HepG2 (cell line): ENCODE measurements at regions not wholly inside any gene's neighbourhood (a gene's known extent, or its start where the extent isn't known, plus 50 kb on each side); places are given as distances from the start of the nearest gene placed in this dataset.

Source experiments
- ATAC-seq: fragments of 200-7000 bp; cut with Tn5 transposase; 3 replicates; pipeline ENCODE4 v1.9.1; 2020; ENCODE audit warnings: mild to moderate bottlenecking, moderate library complexity
- BruUV-seq: library from RNA; stranded (reverse); fragments of 400-500 nt; replicated peaks from 2 replicates; lab custom pipeline; 2021; lab: Mats Ljungman, UMichigan
- CTCF ChIA-PET: fragments of 300-600 bp; formaldehyde crosslinking; extraction: SDS; loops from one replicate; lab custom pipeline; 2021; ENCODE audit warnings: low total read pairs, inconsistent platforms, low intra/inter-chr PET ratio; lab: Yijun Ruan, JAX
- POLR2A ChIA-PET: fragments of 350-600 bp; sonication (Branson Sonifier 250); formaldehyde crosslinking; loops from one replicate; lab custom pipeline; 2020; ENCODE audit warnings: antibody characterized with exemption, inconsistent platforms; lab: Yijun Ruan, JAX
- DNase-seq: peaks from one replicate; pipeline ENCODE4 v3.0.0-alpha.2; 2015; ENCODE audit warnings: low spot score
- FAIRE-seq: peaks from 3 replicates; lab custom pipeline; 2011; peaks lifted over from hg19 to GRCh38; lab: Jason Lieb, UNC
- H2AFZ ChIP-seq: one replicate; pipeline ENCODE4 v1.6.1; 2011; ENCODE audit warnings: low read length, inconsistent platforms
- H3K27ac ChIP-seq: fragments of 300-600 bp; 3 replicates; pipeline ENCODE4 v1.8.0; 2011; ENCODE audit warnings: mixed run types, mild to moderate bottlenecking, mixed read lengths, low read length, inconsistent platforms; ENCODE audit not compliant: insufficient read depth; ENCODE audit errors: extremely low read length
- H3K27me3 ChIP-seq, 2 experiments: fragments of 200-600 bp in 1 of 2; 2 replicates in 1 of 2; 3 replicates in 1 of 2; pipeline versions ENCODE4 v1.6.0 to v1.8.0; 2011; ENCODE audit warnings: low read length in 2 of 2, mild to moderate bottlenecking in 2 of 2, moderate library complexity in 2 of 2, inconsistent platforms in 1 of 2; ENCODE audit not compliant: insufficient read depth in 2 of 2, control insufficient read depth in 1 of 2
- H3K36me3 ChIP-seq, 2 experiments: fragments of 200-600 bp in 1 of 2; replicated peaks in 1 of 2; 2 replicates in 1 of 2; 3 replicates in 1 of 2; pipeline versions ENCODE4 v1.5.1 to v1.8.0; 2011; ENCODE audit warnings: low read length in 2 of 2, inconsistent platforms in 1 of 2; ENCODE audit not compliant: insufficient read depth in 2 of 2, control insufficient read depth in 1 of 2
- H3K4me1 ChIP-seq: 2 replicates; pipeline ENCODE4 v1.5.1; 2012; ENCODE audit warnings: low read length, inconsistent platforms; ENCODE audit not compliant: insufficient read depth
- H3K4me2 ChIP-seq: 2 replicates; pipeline ENCODE4 v1.6.0; 2011; ENCODE audit warnings: low read depth, low read length, inconsistent platforms
- H3K4me3 ChIP-seq, 3 experiments: fragments of 200-600 bp in 1 of 3; sonication (generic), shearing (Covaris generic) in 1 of 3; replicated peaks in 1 of 3; 2 replicates each; pipeline ENCODE4 v1.5.1; 2011 to 2016; ENCODE audit warnings: low read length in 3 of 3, inconsistent platforms in 2 of 3, low read depth in 2 of 3, mild to moderate bottlenecking in 2 of 3, control low read depth in 1 of 3, mixed read lengths in 1 of 3; ENCODE audit not compliant: insufficient read depth in 1 of 3
- H3K79me2 ChIP-seq: one replicate; pipeline ENCODE4 v1.6.1; 2011; ENCODE audit warnings: low read length, inconsistent platforms; ENCODE audit not compliant: insufficient read depth
- H3K9ac ChIP-seq: 2 replicates; pipeline ENCODE4 v1.6.0; 2011; ENCODE audit warnings: mild to moderate bottlenecking, low read depth, low read length, inconsistent platforms; ENCODE audit not compliant: insufficient read depth
- H3K9me3 ChIP-seq: 2 replicates; pipeline ENCODE4 v1.5.1; 2012; ENCODE audit warnings: mild to moderate bottlenecking, low read length
- H4K20me1 ChIP-seq: 2 replicates; pipeline ENCODE4 v1.6.0; 2011; ENCODE audit warnings: inconsistent platforms, mild to moderate bottlenecking, low read length, moderate library complexity; ENCODE audit not compliant: insufficient read depth
- JUNB ChIP-seq: sonication (generic); formaldehyde crosslinking; IDR thresholded peaks from 2 replicates; pipeline ENCODE4 v1.8.0; 2022; ENCODE audit warnings: missing genetic modification reagents, mild to moderate bottlenecking, borderline replicate concordance
- PRPF4 ChIP-seq: fragments of 200-400 bp; formaldehyde crosslinking; IDR thresholded peaks from 2 replicates; pipeline ENCODE4 v1.6.1; 2016; ENCODE audit warnings: low read length, low read depth; ENCODE audit not compliant: poor library complexity, severe bottlenecking
- SNAPC2 ChIP-seq: sonication (generic); formaldehyde crosslinking; IDR thresholded peaks from 2 replicates; pipeline ENCODE4 v1.8.1; 2022; ENCODE audit warnings: mild to moderate bottlenecking, missing genetic modification reagents
- ZNF572 ChIP-seq: sonication (generic); formaldehyde crosslinking; IDR thresholded peaks from 2 replicates; pipeline ENCODE4 v1.5.1; 2020; ENCODE audit warnings: mild to moderate bottlenecking, missing genetic modification reagents
- ZNF687 ChIP-seq: sonication (generic); formaldehyde crosslinking; IDR thresholded peaks from 2 replicates; pipeline ENCODE4 v1.5.1; 2020; ENCODE audit warnings: mild to moderate bottlenecking, missing genetic modification reagents, moderate library complexity
- ZNF776 ChIP-seq: sonication (generic); formaldehyde crosslinking; IDR thresholded peaks from 2 replicates; pipeline ENCODE4 v1.4.0; 2020; ENCODE audit warnings: mild to moderate bottlenecking, missing genetic modification reagents
- in situ Hi-C: cut with HindIII; loops from 2 replicates; pipeline ENCODE4 v1.10.0; 2017; ENCODE audit warnings: low pct_unique_long_range_greater_than_20kb; ENCODE audit not compliant: extremely low pct_ligation_motif_present
- intact Hi-C: fragments of 100-400 bp; cut with micrococcal nuclease; formaldehyde crosslinking; loops from one replicate; pipeline ENCODE4 v1.10.0; 2022; ENCODE audit not compliant: unreplicated experiment
- TF ChIP-seq, protein P1 (sequence below): sonication (generic); formaldehyde crosslinking; IDR thresholded peaks from 2 replicates; pipeline ENCODE4 v1.5.0; 2020; ENCODE audit warnings: mild to moderate bottlenecking, low read depth, missing genetic modification reagents, borderline replicate concordance
- TF ChIP-seq, protein P2 (sequence below): sonication (generic); formaldehyde crosslinking; IDR thresholded peaks from 2 replicates; pipeline ENCODE4 v1.4.0; 2020; ENCODE audit warnings: missing genetic modification reagents; ENCODE audit errors: not compliant biosample characterization

- no peak for DNase-seq
- no peak for ATAC-seq
- no peaks in the 10 kb centered on the region for H3K79me2 ChIP-seq
- no peak overlapping the region for H3K9ac ChIP-seq
- no peak overlapping the region for H2AFZ ChIP-seq
- ChIA-PET POLR2A (no interaction called here), CTCF (no interaction called here)
- TF ChIP-seq PRPF4, result no peak
- TF ChIP-seq, protein P1, sequence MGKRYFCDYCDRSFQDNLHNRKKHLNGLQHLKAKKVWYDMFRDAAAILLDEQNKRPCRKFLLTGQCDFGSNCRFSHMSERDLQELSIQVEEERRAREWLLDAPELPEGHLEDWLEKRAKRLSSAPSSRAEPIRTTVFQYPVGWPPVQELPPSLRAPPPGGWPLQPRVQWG (CRISPR knock-in tag), result no peak
- TF ChIP-seq JUNB (CRISPR knock-in tag), result no peak
- no peak for TF ChIP-seq ZNF687 (CRISPR knock-in tag)
- no peak for TF ChIP-seq ZNF572 (CRISPR knock-in tag)
- TF ChIP-seq SNAPC2 (CRISPR knock-in tag), result no peak
- TF ChIP-seq ZNF776, result no peak
- TF ChIP-seq, protein P2, sequence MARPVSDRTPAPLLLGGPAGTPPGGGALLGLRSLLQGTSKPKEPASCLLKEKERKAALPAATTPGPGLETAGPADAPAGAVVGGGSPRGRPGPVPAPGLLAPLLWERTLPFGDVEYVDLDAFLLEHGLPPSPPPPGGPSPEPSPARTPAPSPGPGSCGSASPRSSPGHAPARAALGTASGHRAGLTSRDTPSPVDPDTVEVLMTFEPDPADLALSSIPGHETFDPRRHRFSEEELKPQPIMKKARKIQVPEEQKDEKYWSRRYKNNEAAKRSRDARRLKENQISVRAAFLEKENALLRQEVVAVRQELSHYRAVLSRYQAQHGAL (CRISPR knock-in tag), result no peak
- FAIRE-seq, result no peak
- H3K36me3 ChIP-seq, result no peaks in the 10 kb centered on the region
- no peaks in the 10 kb centered on the region for H4K20me1 ChIP-seq
- intact Hi-C loops, result no loop called here
- no peak overlapping the region for H3K27ac ChIP-seq
- BruUV-seq, result no TSS peak
- H3K27me3 ChIP-seq, result no peaks in the 10 kb centered on the region; a peak in 1 of 5 replicates
- H3K4me3 ChIP-seq, result no peak overlapping the region
- H3K9me3 ChIP-seq, result no peaks in the 10 kb centered on the region
- H3K4me2 ChIP-seq, result no peak overlapping the region
- in situ Hi-C loops, result no loop called here
- no peaks in the 10 kb centered on the region for H3K4me1 ChIP-seq
Observed at GRCh38 chr12:77629141-77629540, 201.6 kb upstream of the NAV3 start.
